H1 (cell line): ENCODE measurements at regions not wholly inside any gene's neighbourhood (a gene's known extent, or its start where the extent isn't known, plus 50 kb on each side); places are given as distances from the start of the nearest gene placed in this dataset.

ENCODE experiments used
- CHD7 ChIP-seq: fragments of 300-600 bp; sonication (generic); IDR thresholded peaks from 2 replicates; pipeline ENCODE4 v1.7.1; 2012; ENCODE audit warnings: low read length, moderate library complexity, mild to moderate bottlenecking, inconsistent platforms; ENCODE audit not compliant: insufficient replicate concordance
- HDAC6 ChIP-seq: IDR thresholded peaks from one replicate; pipeline ENCODE4 v1.7.1; 2012; ENCODE audit warnings: low read depth, mild to moderate bottlenecking, inconsistent platforms, low read length, moderate library complexity
- POLR2AphosphoS5 ChIP-seq: IDR thresholded peaks from 2 replicates; pipeline ENCODE4 v1.6.1; 2011; ENCODE audit warnings: low read depth, low read length
- SIRT6 ChIP-seq: IDR thresholded peaks from one replicate; pipeline ENCODE4 v1.7.1; 2012; ENCODE audit warnings: low read length, inconsistent platforms

GRCh38 chr3:180516368-180516767 is 85.6 kb upstream of the TTC14 start (continued):
- TF ChIP-seq CHD7 (no peak), HDAC6 (no peak), SIRT6 (no peak), POLR2AphosphoS5 (no peak)
